ENCODE measurements at regions not wholly inside any gene's neighbourhood (a gene's known extent, or its start where the extent isn't known, plus 50 kb on each side); places are given as distances from the start of the nearest gene placed in this dataset.

- Histone ChIP-seq H3K36me3 (ENCODE audit: control insufficient read depth, insufficient read depth, low read length) (no peaks in the 10 kb centered on the region), H3K27me3 (ENCODE audit: control insufficient read depth, insufficient read depth, low read length) (no peaks in the 10 kb centered on the region), H3K4me3 (ENCODE audit: low read depth, low read length) (no peak overlapping the region)
- no peak for DNase-seq (ENCODE audit: low read depth)
- TF ChIP-seq, protein P1, sequence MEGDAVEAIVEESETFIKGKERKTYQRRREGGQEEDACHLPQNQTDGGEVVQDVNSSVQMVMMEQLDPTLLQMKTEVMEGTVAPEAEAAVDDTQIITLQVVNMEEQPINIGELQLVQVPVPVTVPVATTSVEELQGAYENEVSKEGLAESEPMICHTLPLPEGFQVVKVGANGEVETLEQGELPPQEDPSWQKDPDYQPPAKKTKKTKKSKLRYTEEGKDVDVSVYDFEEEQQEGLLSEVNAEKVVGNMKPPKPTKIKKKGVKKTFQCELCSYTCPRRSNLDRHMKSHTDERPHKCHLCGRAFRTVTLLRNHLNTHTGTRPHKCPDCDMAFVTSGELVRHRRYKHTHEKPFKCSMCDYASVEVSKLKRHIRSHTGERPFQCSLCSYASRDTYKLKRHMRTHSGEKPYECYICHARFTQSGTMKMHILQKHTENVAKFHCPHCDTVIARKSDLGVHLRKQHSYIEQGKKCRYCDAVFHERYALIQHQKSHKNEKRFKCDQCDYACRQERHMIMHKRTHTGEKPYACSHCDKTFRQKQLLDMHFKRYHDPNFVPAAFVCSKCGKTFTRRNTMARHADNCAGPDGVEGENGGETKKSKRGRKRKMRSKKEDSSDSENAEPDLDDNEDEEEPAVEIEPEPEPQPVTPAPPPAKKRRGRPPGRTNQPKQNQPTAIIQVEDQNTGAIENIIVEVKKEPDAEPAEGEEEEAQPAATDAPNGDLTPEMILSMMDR (IDR thresholded peaks at IDR 0.05; ENCODE audit: insufficient read depth, low read length, poor library complexity, severe bottlenecking): no peak
Observed at GRCh38 chr20:40336533-40336932, 352.5 kb downstream of the MAFB start.

DNA sequence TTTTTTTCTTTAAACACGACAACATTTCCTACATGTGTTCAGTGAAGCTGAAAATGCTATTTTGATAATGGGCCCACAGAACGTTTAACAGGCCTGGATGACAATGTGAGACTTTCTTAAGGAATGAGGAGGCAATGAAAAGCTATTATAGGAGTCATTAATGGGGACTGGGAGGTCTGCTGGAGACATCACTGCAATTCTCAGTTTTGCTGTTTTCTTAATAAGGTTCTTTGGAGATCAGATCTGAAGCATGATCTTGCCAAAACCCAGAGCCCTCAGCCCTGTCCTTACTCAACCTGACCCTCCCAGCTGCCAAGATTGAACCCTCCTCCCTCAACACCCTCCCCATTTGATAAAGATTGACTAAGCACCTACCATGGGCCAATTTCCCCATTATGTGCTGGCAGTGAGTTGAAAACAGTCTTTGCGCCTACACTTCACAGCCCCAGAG is 353.1 kb downstream of the MAFB start:
- Histone ChIP-seq H3K27me3 (ENCODE audit: control insufficient read depth, insufficient read depth, low read length) (no peaks in the 10 kb centered on the region), H3K36me3 (ENCODE audit: control insufficient read depth, insufficient read depth, low read length) (no peaks in the 10 kb centered on the region), H3K4me3 (ENCODE audit: low read depth, low read length) (no peak overlapping the region)
- DNase-seq (ENCODE audit: low read depth): no peak
- TF ChIP-seq, protein P1 (IDR thresholded peaks at IDR 0.05; ENCODE audit: insufficient read depth, low read length, poor library complexity, severe bottlenecking): no peak

GRCh38 chr20:40335437-40335836 is 353.6 kb downstream of the MAFB start:
- TF ChIP-seq, protein P1 (IDR thresholded peaks at IDR 0.05; ENCODE audit: insufficient read depth, low read length, poor library complexity, severe bottlenecking): no peak
- Histone ChIP-seq H3K27me3 (ENCODE audit: control insufficient read depth, insufficient read depth, low read length) (no peaks in the 10 kb centered on the region), H3K36me3 (ENCODE audit: control insufficient read depth, insufficient read depth, low read length) (no peaks in the 10 kb centered on the region), H3K4me3 (ENCODE audit: low read depth, low read length) (no peak overlapping the region)
- no peak for DNase-seq (ENCODE audit: low read depth)

DNA sequence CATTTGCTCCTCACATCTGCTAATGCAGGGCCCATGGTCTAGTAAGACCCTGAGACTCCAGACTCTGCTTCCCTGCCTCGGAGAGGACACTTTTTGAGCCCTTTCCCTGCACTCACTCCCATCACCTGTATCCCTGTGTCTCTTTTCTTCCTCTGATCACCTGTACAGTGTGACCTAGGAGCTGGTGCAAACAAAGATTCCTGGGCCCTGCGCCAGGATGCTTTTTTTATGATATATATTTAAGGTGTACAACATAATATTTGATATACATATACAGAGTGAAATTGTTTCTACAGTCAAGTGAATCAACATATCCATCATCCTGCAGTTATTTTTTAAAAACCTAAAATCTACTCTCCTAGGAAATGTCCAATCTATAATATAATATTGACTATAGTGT is 355.4 kb downstream of the MAFB start:
- Histone ChIP-seq H3K4me3 (ENCODE audit: low read depth, low read length) (no peak overlapping the region), H3K36me3 (ENCODE audit: control insufficient read depth, insufficient read depth, low read length) (no peaks in the 10 kb centered on the region), H3K27me3 (ENCODE audit: control insufficient read depth, insufficient read depth, low read length) (no peaks in the 10 kb centered on the region)
- DNase-seq (ENCODE audit: low read depth): no peak
- TF ChIP-seq, protein P1 (IDR thresholded peaks at IDR 0.05; ENCODE audit: insufficient read depth, low read length, poor library complexity, severe bottlenecking): no peak

GRCh38 chr20:40331807-40332560 is 357.1 kb downstream of the MAFB start:
- Histone ChIP-seq H3K4me3 (ENCODE audit: low read depth, low read length) (no peak overlapping the region), H3K27me3 (ENCODE audit: control insufficient read depth, insufficient read depth, low read length) (no peaks in the 10 kb centered on the region), H3K36me3 (ENCODE audit: control insufficient read depth, insufficient read depth, low read length) (no peaks in the 10 kb centered on the region)
- TF ChIP-seq, protein P1 (IDR thresholded peaks at IDR 0.05; ENCODE audit: insufficient read depth, low read length, poor library complexity, severe bottlenecking): no peak
- DNase-seq (ENCODE audit: low read depth): no peak

DNA sequence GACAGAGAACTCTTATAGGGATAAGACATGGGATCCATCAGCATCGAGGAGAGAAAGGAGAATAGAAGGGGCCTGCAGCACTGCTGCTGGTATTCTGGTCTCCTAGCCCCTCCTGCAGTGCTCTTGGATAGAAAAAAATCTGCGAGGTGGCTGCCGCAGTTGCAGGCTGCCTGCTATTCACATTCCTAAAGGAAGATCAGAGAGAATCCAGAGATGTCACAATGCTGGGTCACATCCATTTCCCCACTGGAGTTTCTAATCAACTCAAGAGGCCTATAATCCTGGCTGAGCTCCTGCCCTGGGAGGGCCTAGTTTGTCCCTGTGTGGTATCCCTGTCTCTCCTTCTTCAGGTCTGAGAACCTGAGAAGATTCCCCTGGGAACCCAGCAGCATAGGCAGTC is 357.8 kb downstream of the MAFB start:
- no peak for DNase-seq (ENCODE audit: low read depth)
- H3K36me3 ChIP-seq (ENCODE audit: control insufficient read depth, insufficient read depth, low read length): no peaks in the 10 kb centered on the region
- H3K27me3 ChIP-seq (ENCODE audit: control insufficient read depth, insufficient read depth, low read length): no peaks in the 10 kb centered on the region
- H3K4me3 ChIP-seq (ENCODE audit: low read depth, low read length): no peak overlapping the region
- TF ChIP-seq, protein P1 (IDR thresholded peaks at IDR 0.05; ENCODE audit: insufficient read depth, low read length, poor library complexity, severe bottlenecking): no peak

All from kidney epithelial cell (primary cell).